C4-2B (cell line): ENCODE measurements at regions not wholly inside any gene's neighbourhood (a gene's known extent, or its start where the extent isn't known, plus 50 kb on each side); places are given as distances from the start of the nearest gene placed in this dataset.

ENCODE experiments used
- ZFX ChIP-seq: fragments of 450-650 bp; IDR thresholded peaks from 2 replicates; pipeline ENCODE4 v1.6.1; 2017
- TF ChIP-seq, protein P1 (sequence below): fragments of 450-650 bp; conservative IDR thresholded peaks from 2 replicates; pipeline ENCODE4 v1.5.1; 2017; ENCODE audit warnings: mild to moderate bottlenecking

DNA sequence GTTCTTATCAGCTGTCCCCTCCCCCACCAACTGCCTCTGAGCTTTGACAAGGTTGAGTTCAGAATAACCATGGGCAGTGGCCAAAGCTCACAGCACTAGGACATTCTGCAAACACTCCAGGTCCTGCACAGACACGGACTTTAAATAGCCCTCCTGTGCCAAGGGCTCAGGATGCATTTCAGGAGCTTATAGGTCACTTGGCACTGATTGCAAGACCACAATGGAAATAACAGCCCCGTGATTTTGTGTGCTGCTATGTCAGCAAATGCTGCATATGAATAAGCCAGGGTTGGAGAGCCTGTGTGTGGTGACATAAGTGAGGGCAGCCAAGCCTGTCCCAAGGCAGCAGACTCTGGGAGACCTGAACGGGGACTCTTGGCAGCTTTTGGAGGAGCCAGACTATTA, 150.7 kb downstream of the DMRT2 start:
- TF ChIP-seq, protein P1, sequence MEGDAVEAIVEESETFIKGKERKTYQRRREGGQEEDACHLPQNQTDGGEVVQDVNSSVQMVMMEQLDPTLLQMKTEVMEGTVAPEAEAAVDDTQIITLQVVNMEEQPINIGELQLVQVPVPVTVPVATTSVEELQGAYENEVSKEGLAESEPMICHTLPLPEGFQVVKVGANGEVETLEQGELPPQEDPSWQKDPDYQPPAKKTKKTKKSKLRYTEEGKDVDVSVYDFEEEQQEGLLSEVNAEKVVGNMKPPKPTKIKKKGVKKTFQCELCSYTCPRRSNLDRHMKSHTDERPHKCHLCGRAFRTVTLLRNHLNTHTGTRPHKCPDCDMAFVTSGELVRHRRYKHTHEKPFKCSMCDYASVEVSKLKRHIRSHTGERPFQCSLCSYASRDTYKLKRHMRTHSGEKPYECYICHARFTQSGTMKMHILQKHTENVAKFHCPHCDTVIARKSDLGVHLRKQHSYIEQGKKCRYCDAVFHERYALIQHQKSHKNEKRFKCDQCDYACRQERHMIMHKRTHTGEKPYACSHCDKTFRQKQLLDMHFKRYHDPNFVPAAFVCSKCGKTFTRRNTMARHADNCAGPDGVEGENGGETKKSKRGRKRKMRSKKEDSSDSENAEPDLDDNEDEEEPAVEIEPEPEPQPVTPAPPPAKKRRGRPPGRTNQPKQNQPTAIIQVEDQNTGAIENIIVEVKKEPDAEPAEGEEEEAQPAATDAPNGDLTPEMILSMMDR: no peak
- no peak for TF ChIP-seq ZFX
